Osteocyte (in vitro differentiated cells): ENCODE measurements at regions not wholly inside any gene's neighbourhood (a gene's known extent, or its start where the extent isn't known, plus 50 kb on each side); places are given as distances from the start of the nearest gene placed in this dataset.

Experiments used
- DNase-seq: peaks from one replicate; pipeline ENCODE4 v3.0.0; 2021; ENCODE audit warnings: mixed read lengths; ENCODE audit not compliant: unreplicated experiment; ENCODE audit errors: extremely low spot score
- H3K27ac Mint-ChIP-seq: one replicate; pipeline ENCODE4 v1.8.0; 2021; ENCODE audit warnings: mild to moderate bottlenecking, mixed read lengths; ENCODE audit not compliant: unreplicated experiment
- H3K27me3 Mint-ChIP-seq: one replicate; pipeline ENCODE4 v1.8.0; 2021; ENCODE audit warnings: mixed read lengths; ENCODE audit not compliant: unreplicated experiment
- H3K36me3 Mint-ChIP-seq: one replicate; pipeline ENCODE4 v1.8.0; 2021; ENCODE audit warnings: mixed read lengths; ENCODE audit not compliant: unreplicated experiment
- H3K4me1 Mint-ChIP-seq: one replicate; pipeline ENCODE4 v1.8.0; 2021; ENCODE audit warnings: mixed read lengths; ENCODE audit not compliant: unreplicated experiment
- H3K4me3 Mint-ChIP-seq: one replicate; pipeline ENCODE4 v1.8.0; 2021; ENCODE audit warnings: mild to moderate bottlenecking, moderate library complexity, mixed read lengths; ENCODE audit not compliant: unreplicated experiment
- H3K9me3 Mint-ChIP-seq: one replicate; pipeline ENCODE4 v1.8.0; 2021; ENCODE audit warnings: mixed read lengths; ENCODE audit not compliant: unreplicated experiment
- TF ChIP-seq, protein P1 (sequence below): fragments of 200-600 bp; sonication (generic); IDR thresholded peaks from 2 replicates; pipeline ENCODE4 v1.5.0; 2021; ENCODE audit warnings: antibody characterized with exemption, mild to moderate bottlenecking, moderate library complexity

DNA sequence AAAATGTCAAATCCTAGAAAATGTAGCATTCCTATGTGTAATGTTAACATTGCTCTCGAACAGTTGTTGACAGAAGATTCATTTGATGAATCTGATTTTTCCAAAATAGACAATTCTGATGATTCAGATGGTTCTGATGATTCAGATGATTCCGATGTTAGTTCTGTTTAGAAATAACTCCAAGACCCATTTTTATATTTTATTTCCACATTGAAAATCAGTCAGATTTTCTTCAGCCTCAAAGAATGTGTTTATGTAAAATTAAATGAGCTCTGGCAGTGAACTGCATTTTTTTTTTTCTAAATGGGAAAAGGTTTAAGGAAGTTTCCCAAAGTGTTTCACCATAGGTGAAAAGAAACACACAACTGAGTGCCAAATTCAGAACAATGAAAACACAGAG lies 136.5 kb downstream of the TSEN15 start:
- peaks cover 10% of the 10 kb centered on the region for H3K27me3 Mint-ChIP-seq
- H3K9me3 Mint-ChIP-seq: peaks cover 15% of the 10 kb centered on the region
- no peaks in the 10 kb centered on the region for H3K36me3 Mint-ChIP-seq
- no peak overlapping the region for H3K4me3 Mint-ChIP-seq
- peaks cover 3% of the 10 kb centered on the region for H3K4me1 Mint-ChIP-seq
- no peak for DNase-seq
- no peak overlapping the region for H3K27ac Mint-ChIP-seq
- TF ChIP-seq, protein P1, sequence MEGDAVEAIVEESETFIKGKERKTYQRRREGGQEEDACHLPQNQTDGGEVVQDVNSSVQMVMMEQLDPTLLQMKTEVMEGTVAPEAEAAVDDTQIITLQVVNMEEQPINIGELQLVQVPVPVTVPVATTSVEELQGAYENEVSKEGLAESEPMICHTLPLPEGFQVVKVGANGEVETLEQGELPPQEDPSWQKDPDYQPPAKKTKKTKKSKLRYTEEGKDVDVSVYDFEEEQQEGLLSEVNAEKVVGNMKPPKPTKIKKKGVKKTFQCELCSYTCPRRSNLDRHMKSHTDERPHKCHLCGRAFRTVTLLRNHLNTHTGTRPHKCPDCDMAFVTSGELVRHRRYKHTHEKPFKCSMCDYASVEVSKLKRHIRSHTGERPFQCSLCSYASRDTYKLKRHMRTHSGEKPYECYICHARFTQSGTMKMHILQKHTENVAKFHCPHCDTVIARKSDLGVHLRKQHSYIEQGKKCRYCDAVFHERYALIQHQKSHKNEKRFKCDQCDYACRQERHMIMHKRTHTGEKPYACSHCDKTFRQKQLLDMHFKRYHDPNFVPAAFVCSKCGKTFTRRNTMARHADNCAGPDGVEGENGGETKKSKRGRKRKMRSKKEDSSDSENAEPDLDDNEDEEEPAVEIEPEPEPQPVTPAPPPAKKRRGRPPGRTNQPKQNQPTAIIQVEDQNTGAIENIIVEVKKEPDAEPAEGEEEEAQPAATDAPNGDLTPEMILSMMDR: no peak

DNA sequence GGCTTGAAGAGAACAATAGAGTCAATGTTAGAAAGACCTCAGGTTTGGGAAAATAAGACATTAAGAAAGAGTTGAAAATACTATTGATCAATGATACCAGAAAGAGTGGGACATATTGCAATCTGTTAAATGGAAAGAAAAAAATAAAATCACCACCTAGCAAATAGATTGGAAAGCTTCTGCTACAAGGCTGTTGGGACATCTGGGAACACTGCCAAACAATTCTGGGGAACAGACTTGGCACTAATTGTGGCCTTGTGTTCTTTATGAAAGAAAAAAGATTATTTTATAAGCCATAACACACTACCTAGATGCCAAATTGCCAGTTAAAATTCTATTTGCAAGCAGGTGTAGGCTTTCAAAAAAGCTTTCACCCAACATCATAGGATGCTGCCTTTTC lies 137.8 kb downstream of the TSEN15 start:
- TF ChIP-seq, protein P1: no peak
- no peak for DNase-seq
- Mint-ChIP-seq H3K27me3 (peaks cover 10% of the 10 kb centered on the region), H3K36me3 (no peaks in the 10 kb centered on the region), H3K9me3 (peaks cover 15% of the 10 kb centered on the region), H3K27ac (no peak overlapping the region), H3K4me3 (no peak overlapping the region), H3K4me1 (no peaks in the 10 kb centered on the region)

DNA sequence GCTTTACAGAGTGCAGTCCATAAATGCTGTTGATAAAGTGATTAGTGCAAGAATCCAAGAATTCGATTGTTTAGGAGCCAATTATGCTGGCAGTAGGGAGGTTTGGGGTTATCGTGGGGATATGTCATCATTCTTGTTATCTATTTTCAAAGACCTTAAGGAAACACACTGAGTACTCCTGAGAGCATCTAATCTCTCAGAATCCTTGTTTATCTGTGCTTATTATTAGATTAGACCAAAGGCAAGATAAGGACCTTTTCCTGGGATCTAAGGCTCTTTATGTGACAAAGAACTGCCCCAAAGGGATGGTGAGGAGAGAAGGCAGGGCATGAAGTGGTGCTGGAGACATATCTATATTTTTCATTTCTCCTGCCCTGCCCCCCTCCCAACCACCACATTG lies 139.1 kb downstream of the TSEN15 start:
- H3K4me3 Mint-ChIP-seq: no peak overlapping the region
- TF ChIP-seq, protein P1: no peak
- peaks cover 10% of the 10 kb centered on the region for H3K27me3 Mint-ChIP-seq
- H3K36me3 Mint-ChIP-seq: no peaks in the 10 kb centered on the region
- H3K27ac Mint-ChIP-seq: no peak overlapping the region
- no peak for DNase-seq
- peaks cover 15% of the 10 kb centered on the region for H3K9me3 Mint-ChIP-seq
- no peaks in the 10 kb centered on the region for H3K4me1 Mint-ChIP-seq

DNA sequence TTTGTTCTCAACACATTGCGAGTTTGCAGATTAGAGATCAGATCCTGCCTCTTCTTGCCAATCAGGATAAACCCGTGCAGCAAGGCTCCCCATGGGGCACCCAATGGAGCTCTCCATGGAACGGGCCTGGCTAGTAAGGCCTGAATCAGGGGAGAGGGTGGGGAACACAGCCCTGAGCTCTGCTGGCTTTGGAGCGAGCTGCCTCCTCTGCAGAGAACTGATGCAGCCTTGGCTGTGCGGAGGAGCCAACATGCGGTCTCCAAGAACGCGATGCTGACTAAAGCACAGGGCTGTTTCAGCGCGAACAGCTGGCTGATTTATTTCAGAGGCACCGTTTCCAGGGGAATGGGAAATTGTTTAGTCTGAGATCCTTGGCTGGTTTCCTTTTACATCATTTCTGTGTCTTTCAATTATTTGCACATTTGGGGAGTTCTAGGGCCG lies 139.7 kb downstream of the TSEN15 start:
- Mint-ChIP-seq H3K9me3 (peaks cover 15% of the 10 kb centered on the region), H3K27me3 (peaks cover 10% of the 10 kb centered on the region), H3K27ac (no peak overlapping the region), H3K36me3 (no peaks in the 10 kb centered on the region), H3K4me1 (no peaks in the 10 kb centered on the region), H3K4me3 (no peak overlapping the region)
- DNase-seq: no peak
- TF ChIP-seq, protein P1: no peak

DNA sequence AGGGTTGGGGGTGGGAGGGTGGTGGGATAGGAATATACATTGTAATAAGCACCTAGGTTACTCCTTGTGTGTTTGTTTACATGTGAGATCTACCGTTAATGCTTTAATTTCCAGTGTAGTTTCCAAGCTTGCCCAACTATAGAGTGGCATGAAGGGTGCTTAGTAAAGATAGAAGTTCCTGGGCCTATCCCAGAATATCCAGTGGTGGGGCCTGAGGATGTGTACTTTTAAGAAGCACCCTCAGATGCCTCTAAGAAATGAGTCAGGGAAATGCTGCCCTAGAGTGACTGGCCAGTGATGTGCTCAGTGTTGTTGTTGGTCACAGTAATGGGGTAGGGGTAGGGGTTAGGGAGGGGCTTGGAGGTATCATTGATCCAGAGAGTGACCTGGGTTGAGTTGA lies 141.3 kb downstream of the TSEN15 start:
- H3K27me3 Mint-ChIP-seq: peaks cover 16% of the 10 kb centered on the region
- H3K4me1 Mint-ChIP-seq: no peaks in the 10 kb centered on the region
- no peaks in the 10 kb centered on the region for H3K36me3 Mint-ChIP-seq
- DNase-seq: no peak
- no peak overlapping the region for H3K27ac Mint-ChIP-seq
- H3K9me3 Mint-ChIP-seq: peaks cover 6% of the 10 kb centered on the region
- no peak overlapping the region for H3K4me3 Mint-ChIP-seq
- TF ChIP-seq, protein P1: no peak
